GM19023 (cell line): ENCODE measurements at regions not wholly inside any gene's neighbourhood (a gene's known extent, or its start where the extent isn't known, plus 50 kb on each side); places are given as distances from the start of the nearest gene placed in this dataset.

ENCODE experiments used
- ATAC-seq: cut with Tn5 transposase; IDR thresholded peaks from one replicate; pipeline ENCODE4 v1.9.1; 2021; ENCODE audit warnings: mild to moderate bottlenecking, moderate library complexity; ENCODE audit not compliant: unreplicated experiment

DNA sequence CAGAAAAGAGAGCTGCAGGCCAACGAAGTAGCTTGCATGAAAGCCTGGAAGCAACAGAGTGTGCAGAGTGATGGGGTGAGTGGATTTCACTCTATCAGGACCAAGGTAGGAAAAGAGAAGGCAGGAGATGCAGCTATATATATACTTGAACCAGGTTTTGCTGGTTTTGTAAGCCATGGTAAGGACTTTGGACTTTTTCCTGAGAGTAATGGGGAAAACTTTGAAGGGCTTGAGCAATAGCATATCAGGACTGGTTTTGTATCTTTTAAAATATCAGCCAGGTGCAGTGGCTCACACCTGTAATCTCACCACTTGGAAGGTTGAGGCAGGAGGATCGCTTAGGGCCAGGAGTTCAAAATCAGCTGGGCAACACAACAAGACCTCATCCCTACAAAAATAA lies 120.6 kb upstream of the NRP1 start:
- no peak for ATAC-seq

DNA sequence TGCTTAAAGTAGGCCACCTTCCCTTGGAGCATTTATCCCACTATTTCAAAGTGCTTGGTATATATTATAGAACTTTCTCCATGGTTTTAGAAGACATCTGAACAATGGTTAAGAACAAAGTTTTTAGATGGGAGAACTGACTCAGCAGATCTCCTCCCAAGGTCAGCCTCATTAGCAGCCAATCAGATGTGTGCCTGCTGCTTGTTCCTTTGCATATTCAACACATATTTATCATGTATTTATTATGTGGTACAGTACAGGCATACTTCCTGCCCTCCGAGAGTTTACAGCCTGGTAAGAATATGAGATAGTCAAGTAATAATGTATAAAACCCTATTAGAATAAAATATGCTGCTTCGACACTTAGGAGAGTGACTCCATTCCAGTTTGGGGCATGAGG lies 120.1 kb upstream of the NRP1 start:
- no peak for ATAC-seq

DNA sequence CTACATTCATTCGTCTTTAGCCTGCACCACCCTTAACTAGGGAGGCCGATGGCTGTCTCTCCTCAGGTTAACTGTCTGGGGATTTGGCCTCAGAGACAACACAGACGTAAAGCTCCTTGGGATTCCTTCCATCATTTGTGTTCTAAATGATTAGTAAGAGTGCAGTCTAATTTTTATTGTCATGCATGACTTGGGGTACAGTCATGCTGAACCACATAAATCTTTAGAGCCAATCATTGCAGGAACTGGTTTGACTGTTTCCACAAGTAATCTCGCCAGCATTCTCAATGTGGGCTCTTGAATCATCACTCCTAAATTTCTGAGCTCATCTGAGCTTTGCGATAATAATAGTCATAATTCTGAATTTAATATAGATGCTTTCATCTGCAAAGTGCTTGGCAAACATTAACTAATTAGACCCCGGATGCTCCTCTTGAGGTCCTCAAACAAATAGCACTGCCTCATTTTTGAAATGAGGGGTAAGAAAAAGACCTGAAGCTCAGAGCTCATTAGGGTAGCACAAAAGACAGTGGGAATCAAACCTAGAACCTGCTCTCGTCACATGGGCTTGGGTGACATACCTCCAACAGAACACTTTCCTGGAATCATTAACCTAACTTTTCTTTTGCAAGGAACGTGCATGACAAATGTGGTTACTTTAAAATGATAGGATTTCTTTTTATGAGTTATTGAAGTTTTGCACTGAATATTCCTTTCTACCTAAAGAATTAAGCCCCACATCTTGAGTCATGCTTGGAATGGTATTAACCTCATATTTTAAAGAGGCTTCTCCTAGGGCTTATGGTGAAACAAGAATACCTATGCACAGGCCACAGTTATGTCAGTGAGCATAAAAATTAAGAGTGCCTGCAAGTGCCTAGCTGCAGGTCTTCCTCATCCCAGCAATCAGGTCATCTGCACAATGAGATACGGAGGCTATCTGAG lies 118.9 kb upstream of the NRP1 start:
- no peak for ATAC-seq

DNA sequence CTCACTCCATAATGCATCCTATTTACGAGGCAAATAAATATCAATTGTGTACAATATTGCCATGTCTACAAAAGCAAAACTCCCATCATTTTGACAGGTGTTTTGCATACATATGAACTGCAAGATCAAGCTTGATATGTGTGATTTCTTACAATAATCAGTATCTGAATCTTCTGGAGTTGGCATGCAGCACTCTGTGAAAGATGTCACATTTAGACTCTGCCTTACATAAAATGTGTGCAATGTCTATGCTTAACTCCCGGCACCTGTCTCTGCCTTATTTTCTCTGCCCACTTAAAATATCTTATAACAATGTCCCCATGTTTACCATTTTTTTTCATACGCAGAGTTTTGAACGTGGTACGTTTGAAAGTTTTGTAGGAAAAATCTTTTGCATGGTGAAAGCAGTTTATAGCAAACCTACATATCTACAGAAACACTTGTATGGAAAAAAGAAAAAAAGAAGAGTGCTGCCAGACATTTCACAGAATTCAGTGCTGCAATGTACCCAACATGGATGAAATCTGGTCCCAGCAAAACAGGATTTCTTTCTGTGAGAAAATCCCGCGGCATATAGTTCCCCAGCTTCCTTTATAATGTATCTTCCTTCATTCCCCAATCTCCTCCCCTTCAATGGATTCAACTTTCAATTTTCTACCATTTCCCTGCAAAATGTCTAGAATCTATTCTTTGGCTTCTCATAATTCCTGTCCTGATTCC lies 114.1 kb upstream of the NRP1 start:
- no peak for ATAC-seq

DNA sequence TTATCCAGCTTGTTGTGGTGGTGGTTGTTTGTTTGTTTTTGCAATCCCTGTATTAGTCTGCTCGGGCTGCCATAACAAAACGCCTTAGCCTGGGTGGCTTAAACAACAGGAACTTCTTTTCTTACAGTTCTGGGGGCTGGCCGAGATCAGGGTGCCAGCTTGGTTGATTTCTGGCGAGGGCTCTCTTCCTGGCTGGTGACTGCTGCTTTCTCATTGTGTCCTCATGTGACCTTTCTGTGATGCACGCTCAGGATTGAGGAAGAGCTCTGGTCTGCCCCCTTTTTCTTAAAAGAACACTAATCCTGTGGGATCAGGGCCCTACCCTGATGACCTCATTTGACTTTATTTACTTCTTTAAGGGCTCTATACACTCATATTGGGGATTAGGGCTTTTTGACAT lies 107.1 kb upstream of the NRP1 start:
- no peak for ATAC-seq

DNA sequence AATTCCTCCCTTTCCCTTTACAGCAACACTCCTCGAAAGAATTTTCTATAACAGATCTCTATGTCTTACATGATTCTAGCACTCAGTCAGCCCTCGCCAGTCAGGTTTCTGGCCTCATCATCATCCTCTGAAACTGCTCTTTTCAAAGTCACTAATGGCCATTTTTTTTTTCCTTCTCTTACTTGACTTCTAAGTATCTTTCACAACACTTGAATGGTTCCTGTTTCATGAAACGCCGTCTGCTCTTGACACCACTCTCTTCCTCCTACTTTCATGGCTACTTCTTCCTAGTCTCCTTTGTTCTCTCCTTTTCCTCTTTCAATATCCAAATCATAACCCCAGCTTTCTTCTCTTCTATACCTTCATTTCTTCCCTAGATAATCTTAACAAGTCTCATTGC lies 100.5 kb upstream of the NRP1 start:
- no peak for ATAC-seq

DNA sequence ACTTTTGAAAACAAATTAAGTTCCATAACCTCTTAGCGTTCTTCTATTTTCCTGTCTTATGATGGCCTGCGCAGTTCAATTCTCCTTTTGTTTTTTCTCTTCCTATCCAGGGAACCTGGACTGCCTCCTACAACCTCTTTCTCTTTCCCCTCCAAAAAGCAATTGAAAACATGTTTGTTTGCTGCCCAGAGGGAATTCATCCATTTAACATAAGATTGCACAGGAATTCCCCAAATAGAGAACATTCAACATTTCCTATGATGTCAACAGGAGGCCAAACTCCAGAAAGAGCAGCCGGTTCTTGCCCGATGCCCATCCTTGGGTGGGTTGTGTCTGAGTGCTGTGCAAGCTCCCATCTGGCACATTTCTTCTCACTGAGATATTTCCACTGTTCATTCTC lies 94.2 kb upstream of the NRP1 start:
- ATAC-seq, result no peak

DNA sequence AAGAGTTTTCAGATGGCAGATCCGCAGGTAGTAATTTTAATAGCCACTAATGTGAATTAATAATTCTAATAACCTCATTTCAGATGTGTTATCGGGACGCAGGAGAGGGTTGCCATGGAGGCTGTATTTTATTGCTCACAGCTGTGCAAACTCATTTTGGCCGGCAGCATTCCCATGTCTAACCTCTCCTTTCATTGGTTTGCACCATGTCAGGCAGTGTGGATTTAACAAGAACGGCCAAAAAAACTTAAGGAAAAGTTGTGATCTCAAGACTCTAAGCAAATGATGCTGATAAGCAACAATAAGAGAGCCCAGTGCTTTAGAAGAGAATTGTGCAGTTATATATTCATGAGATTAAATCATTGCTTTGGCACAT lies 88.7 kb upstream of the NRP1 start:
- no peak for ATAC-seq

DNA sequence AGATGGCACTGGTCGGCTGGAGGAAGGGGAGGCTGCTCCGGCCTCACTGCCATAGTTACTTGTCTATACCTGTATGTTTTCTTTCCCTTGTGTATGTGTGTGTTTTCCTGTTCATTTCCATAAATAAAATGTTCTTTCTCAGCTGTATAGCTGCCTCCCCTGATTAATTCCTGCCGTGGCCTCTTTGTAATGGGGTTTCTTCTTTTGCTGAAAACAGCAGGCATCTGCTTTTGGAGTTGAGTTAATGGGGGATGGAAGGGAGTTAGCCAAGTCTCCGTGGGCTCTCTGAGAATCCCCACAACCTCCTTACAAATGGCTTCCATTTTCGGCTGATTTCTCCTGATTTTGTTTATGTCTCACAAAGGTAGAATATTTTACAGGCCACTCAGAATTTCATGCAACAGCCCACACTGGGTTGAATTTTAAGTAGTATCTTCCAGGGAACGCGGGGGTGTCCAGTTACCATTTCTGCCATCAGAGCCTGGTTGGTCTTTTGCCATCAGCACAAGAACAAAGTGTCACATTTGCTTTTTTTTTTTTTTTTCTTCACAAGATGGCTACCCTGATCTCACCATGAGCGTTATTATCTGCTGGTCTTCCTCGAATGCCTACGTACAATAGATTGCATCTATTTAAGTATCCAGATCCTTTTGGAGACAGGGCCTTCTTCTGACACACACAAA lies 88.1 kb upstream of the NRP1 start:
- no peak for ATAC-seq

DNA sequence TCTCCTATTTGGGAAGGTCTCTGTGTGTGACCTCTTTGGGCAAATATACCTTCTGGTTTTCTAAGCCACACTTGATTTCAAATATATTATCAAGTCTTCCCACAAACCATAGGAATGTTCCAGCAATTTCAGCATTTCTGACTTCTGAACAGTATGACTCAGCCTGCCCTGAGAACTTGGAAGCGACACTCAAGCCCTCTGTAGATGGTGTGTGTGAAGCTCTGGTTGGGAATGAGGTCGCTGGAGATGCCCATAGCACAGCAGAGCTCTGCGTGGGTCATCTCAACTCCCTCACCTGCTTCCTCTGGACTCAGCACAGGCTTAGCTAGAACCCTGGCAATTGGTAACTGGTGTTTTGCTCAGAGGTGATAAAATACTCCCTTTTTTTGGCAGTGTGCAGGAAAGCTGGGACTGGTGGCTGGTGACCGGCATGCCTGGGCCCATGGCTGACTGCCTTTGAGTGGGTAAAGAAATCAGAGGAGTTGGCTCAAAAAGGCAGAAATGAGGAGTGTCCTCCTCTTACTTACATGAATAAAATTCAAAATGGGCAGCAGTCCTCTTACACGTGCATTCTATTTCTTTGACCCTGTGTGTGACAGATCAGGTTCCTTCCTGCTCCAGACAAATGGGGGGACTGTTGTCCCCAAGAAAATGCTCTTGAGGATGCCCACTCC lies 87.5 kb upstream of the NRP1 start:
- ATAC-seq, result no peak

DNA sequence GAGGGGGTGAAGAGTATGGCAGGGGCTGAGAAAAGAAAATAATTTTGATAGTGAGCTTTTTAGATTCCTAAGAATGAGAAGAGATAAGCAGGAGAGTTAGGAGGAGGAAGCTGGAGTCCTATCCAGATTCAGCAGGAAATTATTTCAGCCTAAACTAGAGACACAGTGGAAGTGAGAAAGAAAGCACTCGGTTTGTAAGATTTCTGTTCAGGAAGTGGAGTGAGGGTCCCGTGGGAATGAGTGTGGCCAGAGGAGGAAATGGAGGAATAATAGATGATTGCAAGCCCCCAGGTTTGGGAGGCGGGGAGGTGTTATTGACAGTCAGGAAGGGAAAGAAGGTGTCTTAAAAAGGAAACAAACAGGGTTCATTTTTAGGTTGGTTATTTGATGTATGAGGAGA lies 84.8 kb upstream of the NRP1 start:
- ATAC-seq, result no peak

DNA sequence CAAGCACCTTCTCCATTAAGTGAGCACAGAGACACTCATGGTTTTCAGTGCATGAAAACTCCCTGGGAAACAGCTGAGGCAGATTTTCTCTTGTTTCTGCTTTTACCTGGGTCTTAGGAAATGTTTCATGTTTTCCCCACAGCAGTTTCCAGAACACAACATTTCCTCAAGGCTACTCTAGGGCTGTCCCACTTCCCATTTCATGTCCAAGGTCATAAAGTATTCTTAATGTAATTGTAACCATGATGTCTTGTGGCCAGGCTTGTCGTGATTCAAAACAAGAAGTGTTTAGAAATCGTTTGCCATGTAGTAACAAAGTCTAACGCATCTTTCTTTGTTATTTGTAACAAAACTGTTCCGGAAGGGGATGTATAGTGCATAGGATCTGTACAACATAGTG lies 83.8 kb upstream of the NRP1 start:
- ATAC-seq, result no peak

DNA sequence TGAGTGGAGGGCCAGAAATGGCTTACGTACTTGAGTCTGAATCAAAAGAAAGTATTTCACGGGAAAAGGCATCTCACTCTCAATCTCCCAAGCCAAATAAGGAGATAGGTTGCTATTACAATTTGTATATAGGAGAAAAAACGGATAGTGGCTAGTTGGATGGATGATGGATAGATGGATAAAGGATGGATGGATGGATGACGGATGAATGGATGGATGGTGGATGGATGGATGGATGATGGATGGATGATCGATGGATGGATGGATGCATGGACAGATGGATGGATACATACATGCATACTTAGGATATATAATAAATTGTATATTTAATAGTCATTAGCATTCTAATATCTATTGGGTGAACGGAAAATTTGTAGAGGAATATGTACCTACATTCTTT lies 82.2 kb upstream of the NRP1 start:
- no peak for ATAC-seq

DNA sequence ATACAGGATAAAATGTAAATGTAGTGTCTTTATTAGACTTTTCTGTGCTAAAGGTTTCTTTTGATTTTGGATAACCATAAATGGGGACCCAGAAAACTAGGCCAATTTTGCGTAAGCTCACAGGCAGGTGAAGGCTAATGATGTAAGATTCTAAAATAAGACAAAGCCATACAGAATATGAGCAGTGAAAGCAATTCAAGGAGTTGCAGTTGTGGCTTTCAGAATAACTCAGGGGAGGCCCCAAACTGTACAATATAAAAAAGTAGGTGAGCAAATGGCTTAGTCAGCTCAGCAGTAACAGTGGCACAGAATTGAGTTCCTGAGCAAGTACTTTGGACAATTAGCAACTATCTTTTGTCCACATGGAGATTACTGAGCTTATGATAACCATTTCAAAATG lies 81.7 kb upstream of the NRP1 start:
- no peak for ATAC-seq

DNA sequence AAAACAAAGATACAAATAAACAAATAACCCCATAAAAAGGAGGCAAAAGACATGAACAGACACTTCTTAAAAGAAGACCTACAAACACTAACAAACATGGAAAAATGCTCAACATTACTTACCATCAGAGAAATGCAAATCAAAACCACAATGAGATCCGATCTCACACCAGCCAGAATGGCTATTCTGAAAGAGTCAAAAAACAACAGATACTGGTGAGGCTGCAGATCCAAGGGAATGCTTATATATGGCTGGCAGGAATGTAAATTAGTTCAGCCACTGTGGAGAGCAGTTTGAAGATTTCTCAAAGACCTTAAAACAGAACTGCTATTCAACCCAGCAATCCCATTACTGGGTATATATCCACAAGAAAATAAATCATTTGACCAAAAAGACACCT lies 80.4 kb upstream of the NRP1 start:
- ATAC-seq, result no peak

DNA sequence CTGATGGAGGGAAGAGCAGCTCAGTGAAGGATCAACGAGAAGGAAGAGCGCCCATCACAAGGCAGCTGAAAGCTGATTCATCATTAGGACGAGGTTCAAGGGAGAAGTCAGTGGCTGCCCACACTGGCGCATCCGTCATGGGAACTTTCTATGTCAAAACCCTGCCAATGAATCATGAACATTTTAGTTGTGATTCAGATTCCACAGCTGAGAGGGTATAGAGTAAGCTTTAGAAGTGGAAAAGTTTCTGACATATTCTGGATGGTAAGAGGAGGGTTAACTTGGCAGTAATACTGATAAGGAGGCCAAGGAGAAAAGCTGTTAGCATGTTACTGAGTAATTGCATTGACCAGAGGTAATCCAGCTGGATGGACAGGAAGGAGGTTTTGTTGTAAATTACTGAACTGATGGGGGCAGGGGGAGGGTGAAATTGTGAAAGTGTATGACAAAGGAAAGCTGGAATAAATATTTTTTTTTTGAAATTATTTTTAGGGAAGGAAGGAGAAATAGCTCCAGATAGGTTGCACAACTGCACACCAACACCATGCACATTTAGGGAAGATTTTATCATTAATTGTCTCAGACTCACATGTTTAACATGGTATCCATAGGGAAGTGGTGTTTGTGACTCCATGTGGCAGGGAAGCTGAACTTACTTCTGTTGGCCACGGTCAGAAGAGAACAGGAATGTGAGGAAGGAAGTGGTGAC lies 78.3 kb upstream of the NRP1 start:
- ATAC-seq, result no peak

DNA sequence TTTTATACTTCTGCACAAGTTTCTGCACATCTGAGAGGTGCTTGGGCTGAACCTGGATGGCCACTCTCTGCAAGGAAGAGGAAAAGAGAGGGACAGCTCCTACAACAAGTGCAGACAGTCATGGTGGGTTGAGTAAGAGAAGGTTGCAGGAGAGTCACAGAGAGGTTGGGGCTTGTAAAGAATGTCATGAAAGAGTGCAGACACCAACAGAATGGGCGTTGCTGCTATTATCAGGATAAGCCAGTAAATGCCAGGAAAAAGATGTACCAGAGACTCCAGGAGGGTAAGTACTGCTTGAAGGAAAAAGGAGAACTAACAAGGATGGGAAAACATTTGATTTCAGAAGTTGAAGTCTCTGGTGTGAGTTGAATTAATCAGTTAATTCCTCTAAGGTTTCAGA lies 77.8 kb upstream of the NRP1 start:
- no peak for ATAC-seq

DNA sequence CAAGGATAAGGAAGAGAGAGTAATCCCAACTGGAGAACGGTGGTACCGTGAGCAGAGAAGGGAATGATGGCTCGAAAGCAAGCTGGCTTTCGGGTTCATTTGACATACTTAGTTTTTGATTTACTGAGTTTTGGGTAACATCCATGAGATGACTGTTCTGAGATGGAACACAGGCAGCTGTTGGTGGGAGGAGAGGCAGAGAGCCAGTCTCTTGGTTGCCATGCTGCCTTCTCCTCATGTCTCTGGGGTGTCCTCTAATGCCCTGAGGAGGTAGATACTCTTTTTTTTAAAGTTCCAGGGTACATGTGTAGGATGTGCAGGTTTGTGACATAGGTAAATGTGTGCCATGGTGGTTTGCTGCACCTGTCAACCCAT lies 76.4 kb upstream of the NRP1 start:
- ATAC-seq, result no peak

DNA sequence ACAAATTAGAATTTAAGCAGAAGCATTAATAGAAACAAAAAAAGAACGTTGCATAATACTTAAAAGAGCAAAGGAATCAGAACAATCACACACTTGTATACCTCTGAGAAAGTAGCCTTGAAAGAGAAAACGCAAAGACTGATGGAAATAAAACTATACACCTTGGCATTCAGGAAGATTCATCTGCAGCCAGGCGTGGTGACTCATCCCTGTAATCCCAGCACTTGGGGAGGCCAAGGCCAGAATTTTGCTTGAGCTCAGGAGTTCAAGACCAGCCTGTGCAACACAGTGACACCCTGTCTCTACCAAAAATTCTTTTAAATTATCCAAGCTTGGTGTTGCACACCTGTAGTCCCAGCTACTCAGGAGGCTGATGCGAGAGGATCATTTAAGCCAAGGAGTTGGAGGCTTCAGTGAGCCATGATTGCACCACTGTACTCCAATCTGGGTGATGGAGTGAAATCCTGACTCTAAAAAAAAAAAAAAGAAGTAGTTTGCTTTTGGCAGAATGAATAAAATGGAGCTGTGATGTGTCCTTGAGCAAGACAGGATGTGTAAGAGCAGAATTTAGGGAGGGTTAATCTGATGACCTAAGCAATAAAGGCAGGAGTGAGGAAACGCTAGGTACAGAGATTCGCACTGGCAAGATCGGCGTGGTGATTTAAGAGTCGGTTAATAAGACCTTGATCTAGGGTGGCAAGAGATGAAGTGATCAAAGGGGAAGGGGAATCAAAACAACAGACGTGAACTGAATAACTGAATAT lies 75.8 kb upstream of the NRP1 start:
- no peak for ATAC-seq

DNA sequence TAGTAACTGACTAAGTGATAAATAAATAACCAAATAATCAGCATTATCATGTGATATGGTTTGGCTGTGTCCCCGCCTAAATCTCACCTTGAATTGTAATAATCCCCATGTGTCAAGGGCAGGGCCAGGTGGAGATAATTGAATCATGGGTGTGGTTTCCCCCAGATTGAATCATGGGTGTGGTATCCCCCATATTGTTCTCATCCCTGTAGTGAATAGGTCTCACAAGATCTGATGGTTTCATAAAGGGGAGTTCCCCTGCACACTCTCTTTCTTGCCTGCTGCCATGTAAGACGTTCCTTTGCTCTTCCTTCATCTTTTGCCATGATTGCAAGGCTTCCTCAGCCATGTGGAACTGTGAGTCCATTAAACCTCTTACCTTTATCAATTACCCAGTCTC lies 72.1 kb upstream of the NRP1 start:
- ATAC-seq, result no peak
